GM23338 (cell line): ENCODE measurements at regions not wholly inside any gene's neighbourhood (a gene's known extent, or its start where the extent isn't known, plus 50 kb on each side); places are given as distances from the start of the nearest gene placed in this dataset.

Source experiments
- ATAC-seq: fragments of 200-7000 bp; cut with Tn5 transposase; 3 replicates; pipeline ENCODE4 v1.9.1; 2020
- DNase-seq: peaks from one replicate; pipeline ENCODE4 v3.0.0-alpha.2; 2015; ENCODE audit warnings: low spot score
- H2AFZ ChIP-seq: fragments of 200-600 bp; sonication (generic); 2 replicates; pipeline ENCODE4 v1.8.0; 2016; ENCODE audit warnings: antibody characterized with exemption, mild to moderate bottlenecking, moderate library complexity
- H3F3A ChIP-seq: fragments of 200-600 bp; sonication (generic); replicated peaks from 2 replicates; pipeline ENCODE4 v1.8.0; 2017; ENCODE audit warnings: antibody characterized with exemption, mixed run types, low read depth
- H3K27ac ChIP-seq: fragments of 200-600 bp; sonication (generic); 2 replicates; pipeline ENCODE4 v1.6.1; 2016; ENCODE audit warnings: low read depth
- H3K27me3 ChIP-seq: fragments of 200-600 bp; sonication (generic); 2 replicates; pipeline ENCODE4 v1.8.0; 2016; ENCODE audit warnings: mild to moderate bottlenecking, mixed run types, moderate library complexity; ENCODE audit not compliant: insufficient read depth
- H3K36me3 ChIP-seq: fragments of 200-600 bp; sonication (generic); 2 replicates; pipeline ENCODE4 v1.8.0; 2016; ENCODE audit warnings: mild to moderate bottlenecking; ENCODE audit not compliant: insufficient read depth
- H3K4me1 ChIP-seq: fragments of 200-600 bp; sonication (generic); 2 replicates; pipeline ENCODE4 v1.8.0; 2016; ENCODE audit warnings: mild to moderate bottlenecking, moderate library complexity; ENCODE audit not compliant: insufficient read depth
- H3K4me2 ChIP-seq: fragments of 200-600 bp; sonication (generic); 2 replicates; pipeline ENCODE4 v1.7.1; 2017; ENCODE audit warnings: mixed run types
- H3K4me3 ChIP-seq: fragments of 200-600 bp; sonication (generic); 2 replicates; pipeline ENCODE4 v1.6.1; 2016; ENCODE audit warnings: mixed run types
- H3K79me2 ChIP-seq: fragments of 200-600 bp; sonication (generic); replicated peaks from 2 replicates; pipeline ENCODE4 v1.8.0; 2017; ENCODE audit warnings: mild to moderate bottlenecking; ENCODE audit not compliant: insufficient read depth
- H3K9me2 ChIP-seq: fragments of 200-600 bp; sonication (generic); 2 replicates; pipeline ENCODE4 v1.8.0; 2017; ENCODE audit not compliant: insufficient read depth
- H4K20me1 ChIP-seq: fragments of 200-600 bp; sonication (generic); replicated peaks from 2 replicates; pipeline ENCODE4 v1.8.0; 2017; ENCODE audit warnings: mild to moderate bottlenecking; ENCODE audit not compliant: insufficient read depth
- H3K27ac Mint-ChIP-seq: 2 replicates; pipeline ENCODE4 v1.8.0; 2020; ENCODE audit warnings: inconsistent platforms, mild to moderate bottlenecking, moderate library complexity, mixed read lengths
- H3K27me3 Mint-ChIP-seq: 3 replicates; pipeline ENCODE4 v1.8.0; 2022; ENCODE audit warnings: low read depth, mild to moderate bottlenecking, moderate library complexity, mixed read lengths, inconsistent platforms; ENCODE audit not compliant: insufficient read depth, poor library complexity
- H3K36me3 Mint-ChIP-seq: 3 replicates; pipeline ENCODE4 v1.8.0; 2021; ENCODE audit warnings: low read depth, mild to moderate bottlenecking, inconsistent platforms, moderate library complexity, mixed read lengths
- H3K4me1 Mint-ChIP-seq: 3 replicates; pipeline ENCODE4 v1.8.0; 2020; ENCODE audit warnings: mild to moderate bottlenecking, inconsistent platforms, mixed read lengths
- H3K4me3 Mint-ChIP-seq: 3 replicates; pipeline ENCODE4 v1.8.0; 2021; ENCODE audit warnings: moderate library complexity, mild to moderate bottlenecking, inconsistent platforms, mixed read lengths
- H3K9me3 Mint-ChIP-seq: 3 replicates; pipeline ENCODE4 v1.8.0; 2020; ENCODE audit warnings: moderate library complexity, mild to moderate bottlenecking, inconsistent platforms, mixed read lengths
- CREB1 ChIP-seq: fragments of 250-450 bp; sonication (Bioruptor Pico); IDR thresholded peaks from 2 replicates; pipeline ENCODE4 v1.5.0; 2020; ENCODE audit warnings: low read depth, mild to moderate bottlenecking, moderate library complexity
- CTCF ChIP-seq, 2 experiments: fragments of 200-600 bp in 1 of 2; sonication (generic) in 1 of 2; conservative IDR thresholded peaks; 2 replicates each; pipeline versions ENCODE4 v1.5.1 to v1.6.1; 2016 to 2017; ENCODE audit warnings: antibody characterized with exemption in 2 of 2, low read depth in 2 of 2, mild to moderate bottlenecking in 2 of 2, moderate library complexity in 1 of 2
- ETS1 ChIP-seq: IDR thresholded peaks from 2 replicates; pipeline ENCODE4 v1.6.1; 2016; ENCODE audit warnings: antibody characterized with exemption
- EZH2 ChIP-seq: fragments of 200-600 bp; sonication (generic); IDR thresholded peaks from one replicate; pipeline ENCODE4 v1.8.0; 2017; ENCODE audit warnings: antibody characterized with exemption, mild to moderate bottlenecking, low read depth; ENCODE audit not compliant: unreplicated experiment
- EZH2phosphoT487 ChIP-seq: fragments of 200-600 bp; sonication (generic); IDR thresholded peaks from one replicate; pipeline ENCODE4 v1.8.1; 2018; ENCODE audit warnings: antibody characterized with exemption; ENCODE audit not compliant: unreplicated experiment
- JUNB ChIP-seq: IDR thresholded peaks from one replicate; pipeline ENCODE4 v1.6.1; 2016; ENCODE audit warnings: antibody characterized with exemption; ENCODE audit not compliant: unreplicated experiment
- NANOG ChIP-seq: IDR thresholded peaks from 2 replicates; pipeline ENCODE4 v1.6.1; 2016; ENCODE audit warnings: antibody characterized with exemption, borderline replicate concordance
- POLR2AphosphoS5 ChIP-seq: IDR thresholded peaks from 2 replicates; pipeline ENCODE4 v1.6.1; 2016; ENCODE audit warnings: antibody characterized with exemption, low read depth
- REST ChIP-seq: IDR thresholded peaks from one replicate; pipeline ENCODE4 v1.6.1; 2018; ENCODE audit warnings: antibody characterized with exemption; ENCODE audit not compliant: unreplicated experiment
- STAT1 ChIP-seq: IDR thresholded peaks from one replicate; pipeline ENCODE4 v1.6.1; 2016; ENCODE audit warnings: antibody characterized with exemption; ENCODE audit not compliant: unreplicated experiment
- ZNF114 ChIP-seq: fragments of 250-450 bp; sonication (Bioruptor Pico); IDR thresholded peaks from 2 replicates; pipeline ENCODE4 v1.5.0; 2020; ENCODE audit warnings: mild to moderate bottlenecking, moderate library complexity
- ZNF331 ChIP-seq: fragments of 250-450 bp; sonication (Bioruptor Pico); IDR thresholded peaks from 2 replicates; pipeline ENCODE4 v1.5.0; 2020; ENCODE audit warnings: low read depth, mild to moderate bottlenecking, moderate library complexity
- ZNF462 ChIP-seq: fragments of 250-450 bp; sonication (Bioruptor Pico); IDR thresholded peaks from 2 replicates; pipeline ENCODE4 v1.5.0; 2020; ENCODE audit warnings: mild to moderate bottlenecking, moderate library complexity

- Mint-ChIP-seq H3K4me1 (peaks cover 14% of the 10 kb centered on the region), H3K27ac (no peak overlapping the region), H3K27me3 (peaks cover 11% of the 10 kb centered on the region), H3K36me3 (peaks cover 8% of the 10 kb centered on the region; the same call in 2 of the 3 replicates), H3K4me3 (no peak overlapping the region), H3K9me3 (no peaks in the 10 kb centered on the region)
- no peak for ATAC-seq
- no peaks in the 10 kb centered on the region for H3K9me2 ChIP-seq
- no peak overlapping the region for H3K4me3 ChIP-seq
- peaks cover 9% of the 10 kb centered on the region for H3K4me1 ChIP-seq
- H2AFZ ChIP-seq, result no peak overlapping the region
- peaks cover 3% of the 10 kb centered on the region for H4K20me1 ChIP-seq
- no peaks in the 10 kb centered on the region for H3K79me2 ChIP-seq
- no peak for DNase-seq
- 0 out of 2 replicates have a peak, but pooled peaks cover 3% of the 10 kb centered on the region for H3K36me3 ChIP-seq
- H3K4me2 ChIP-seq, result no peak overlapping the region
- TF ChIP-seq EZH2phosphoT487 (no peak), ETS1 (no peak), CTCF (conservative IDR thresholded peaks at IDR 0.05; ENCODE audit: low read depth in 2 of 2) (no peak), ZNF114 (no peak), POLR2AphosphoS5 (no peak), CREB1 (CRISPR knock-in tag) (no peak), REST (no peak), STAT1 (no peak), JUNB (no peak), ZNF462 (CRISPR knock-in tag) (no peak), NANOG (no peak), ZNF331 (CRISPR knock-in tag) (no peak), EZH2 (no peak)
- no peaks in the 10 kb centered on the region for H3F3A ChIP-seq
- H3K27ac ChIP-seq, result no peak overlapping the region
- no peaks in the 10 kb centered on the region for H3K27me3 ChIP-seq
Measured at GRCh38 chr17:45645330-45645729, 138.8 kb upstream of the CRHR1 start.
